Right atrium auricular region (tissue), 2 donors: ENCODE measurements at regions not wholly inside any gene's neighbourhood (a gene's known extent, or its start where the extent isn't known, plus 50 kb on each side); places are given as distances from the start of the nearest gene placed in this dataset.

ENCODE experiments used
- DNase-seq: peaks from one replicate; pipeline ENCODE4 v3.0.0-alpha.2; 2019; ENCODE audit warnings: low spot score
- H3K27ac ChIP-seq, 2 donors: fragments of 200-600 bp; sonication (generic); 1 replicate in 1 of 2; 2 replicates in 1 of 2; pipeline ENCODE4 v1.5.1; 2016 to 2019
- H3K27me3 ChIP-seq, 2 donors: fragments of 200-600 bp; sonication (generic); one replicate each; pipeline versions ENCODE4 v1.5.1 to v1.6.0; 2017 to 2019
- H3K36me3 ChIP-seq: fragments of 200-600 bp; sonication (generic); one replicate; pipeline ENCODE4 v1.5.1; 2016
- H3K4me1 ChIP-seq, 2 donors: fragments of 200-600 bp; sonication (generic); one replicate each; pipeline versions ENCODE4 v1.5.1 to v1.6.0; 2017 to 2019
- H3K4me3 ChIP-seq, 2 donors: fragments of 200-600 bp; sonication (generic); 1 replicate in 1 of 2; 2 replicates in 1 of 2; pipeline ENCODE4 v1.5.1; 2017 to 2019; ENCODE audit warnings: mild to moderate bottlenecking in 1 of 2, moderate library complexity in 1 of 2
- H3K9me3 ChIP-seq, 2 donors: fragments of 200-600 bp; sonication (generic); one replicate each; pipeline ENCODE4 v1.5.1; 2019
- CTCF ChIP-seq, 2 donors: fragments of 200-600 bp; sonication (generic); IDR thresholded peaks; one replicate each; pipeline ENCODE4 v1.5.1; 2019; ENCODE audit warnings: antibody characterized with exemption in 2 of 2

GRCh38 chr2:154551649-154552048 is 146.8 kb upstream of the KCNJ3 start:
- TF ChIP-seq CTCF (IDR thresholded peaks at IDR 0.05), result no peak
- no peak for DNase-seq

GRCh38 chr2:154554046-154554445 is 144.4 kb upstream of the KCNJ3 start:
- no peaks in the 10 kb centered on the region for H3K4me1 ChIP-seq
- H3K27me3 ChIP-seq, result no peaks in the 10 kb centered on the region
- no peak for TF ChIP-seq CTCF (IDR thresholded peaks at IDR 0.05)
- H3K9me3 ChIP-seq, result peaks cover 0 to 7% of the 10 kb centered on the region in 2 donors
- DNase-seq, result no peak
- no peak overlapping the region for H3K4me3 ChIP-seq
- H3K27ac ChIP-seq, result no peak overlapping the region
- H3K36me3 ChIP-seq, result no peaks in the 10 kb centered on the region

More at GRCh38 chr2:154551649-154552048, 146.8 kb upstream of the KCNJ3 start:
- H3K9me3 ChIP-seq, result peaks cover 0 to 7% of the 10 kb centered on the region in 2 donors
- no peaks in the 10 kb centered on the region for H3K27me3 ChIP-seq
- no peaks in the 10 kb centered on the region for H3K36me3 ChIP-seq
- no peak overlapping the region for H3K27ac ChIP-seq
- H3K4me3 ChIP-seq, result no peak overlapping the region
- H3K4me1 ChIP-seq, result no peaks in the 10 kb centered on the region

- Histone ChIP-seq H3K27ac (no peak overlapping the region), H3K36me3 (no peaks in the 10 kb centered on the region), H3K9me3 (peaks cover 0 to 7% of the 10 kb centered on the region in 2 donors), H3K4me3 (no peak overlapping the region), H3K27me3 (no peaks in the 10 kb centered on the region), H3K4me1 (no peaks in the 10 kb centered on the region)
- no peak for DNase-seq
- no peak for TF ChIP-seq CTCF (IDR thresholded peaks at IDR 0.05)
Measured at GRCh38 chr2:154555710-154556109, 142.8 kb upstream of the KCNJ3 start.

GRCh38 chr2:154556146-154556545 is 142.3 kb upstream of the KCNJ3 start:
- no peaks in the 10 kb centered on the region for H3K27me3 ChIP-seq
- H3K9me3 ChIP-seq, result peaks cover 0 to 7% of the 10 kb centered on the region in 2 donors
- no peaks in the 10 kb centered on the region for H3K36me3 ChIP-seq
- TF ChIP-seq CTCF (IDR thresholded peaks at IDR 0.05), result no peak
- H3K4me3 ChIP-seq, result no peak overlapping the region
- H3K27ac ChIP-seq, result no peak overlapping the region
- H3K4me1 ChIP-seq, result no peaks in the 10 kb centered on the region
- DNase-seq, result no peak

GRCh38 chr2:154556607-154557006 is 141.9 kb upstream of the KCNJ3 start:
- Histone ChIP-seq H3K4me1 (no peaks in the 10 kb centered on the region), H3K27ac (no peak overlapping the region), H3K36me3 (no peaks in the 10 kb centered on the region), H3K27me3 (no peaks in the 10 kb centered on the region), H3K4me3 (no peak overlapping the region), H3K9me3 (peaks cover 0 to 7% of the 10 kb centered on the region in 2 donors)
- no peak for TF ChIP-seq CTCF (IDR thresholded peaks at IDR 0.05)
- DNase-seq, result no peak

- H3K27me3 ChIP-seq, result no peaks in the 10 kb centered on the region
- H3K9me3 ChIP-seq, result peaks cover 0 to 7% of the 10 kb centered on the region in 2 donors
- H3K36me3 ChIP-seq, result no peaks in the 10 kb centered on the region
- no peak for TF ChIP-seq CTCF (IDR thresholded peaks at IDR 0.05)
- no peak overlapping the region for H3K27ac ChIP-seq
- no peaks in the 10 kb centered on the region for H3K4me1 ChIP-seq
- no peak overlapping the region for H3K4me3 ChIP-seq
- no peak for DNase-seq
Measured at GRCh38 chr2:154557906-154558305, 140.6 kb upstream of the KCNJ3 start.
